IMR-90 (cell line): ENCODE measurements at regions not wholly inside any gene's neighbourhood (a gene's known extent, or its start where the extent isn't known, plus 50 kb on each side); places are given as distances from the start of the nearest gene placed in this dataset.

Source experiments
- ATAC-seq: fragments of 200-7000 bp; cut with Tn5 transposase; 2 replicates; pipeline ENCODE4 v1.9.1; 2020; ENCODE audit warnings: low read depth, mild to moderate bottlenecking, moderate library complexity
- BruUV-seq: library from RNA; stranded (reverse); fragments of 400-500 nt; replicated peaks from 2 replicates; lab custom pipeline; 2021; lab: Mats Ljungman, UMichigan
- CTCF ChIA-PET: fragments of 300-600 bp; formaldehyde crosslinking; extraction: SDS; loops from one replicate; lab custom pipeline; 2021; ENCODE audit warnings: antibody characterized with exemption; lab: Yijun Ruan, JAX
- POLR2A ChIA-PET: fragments of 300-600 bp; sonication (Branson Sonifier 250); formaldehyde crosslinking; loops from one replicate; lab custom pipeline; 2022; ENCODE audit warnings: antibody characterized with exemption; ENCODE audit not compliant: unreplicated experiment; lab: Charles Lee
- DNase-seq: peaks from one replicate; pipeline ENCODE4 v3.0.0; 2013
- H2AFZ ChIP-seq: replicated peaks from 2 replicates; pipeline ENCODE3; 2013; ENCODE audit warnings: low read length, mild to moderate bottlenecking; ENCODE audit not compliant: poor library complexity
- H2AK5ac ChIP-seq: 2 replicates; pipeline ENCODE4 v1.6.1; 2013; ENCODE audit warnings: low read depth, low read length, inconsistent platforms
- H2AK9ac ChIP-seq: replicated peaks from 2 replicates; pipeline ENCODE3; 2013; ENCODE audit warnings: mild to moderate bottlenecking, low read depth, low read length, moderate library complexity; ENCODE audit not compliant: poor library complexity
- H2BK120ac ChIP-seq: 2 replicates; pipeline ENCODE4 v1.6.1; 2013; ENCODE audit warnings: low read depth, low read length, inconsistent platforms
- H2BK15ac ChIP-seq: 3 replicates; pipeline ENCODE4 v1.6.1; 2013; ENCODE audit warnings: low read depth, low read length, inconsistent platforms
- H2BK20ac ChIP-seq: 2 replicates; pipeline ENCODE4 v1.6.1; 2013; ENCODE audit warnings: low read depth, mild to moderate bottlenecking, inconsistent platforms, low read length, moderate library complexity
- H2BK5ac ChIP-seq: 2 replicates; pipeline ENCODE4 v1.6.1; 2013; ENCODE audit warnings: mild to moderate bottlenecking, low read depth, low read length, inconsistent platforms; ENCODE audit not compliant: poor library complexity, severe bottlenecking
- H3K14ac ChIP-seq: replicated peaks from 2 replicates; pipeline ENCODE4 v1.6.1; 2013; ENCODE audit warnings: low read depth, low read length, inconsistent platforms
- H3K18ac ChIP-seq: 2 replicates; pipeline ENCODE4 v1.6.1; 2013; ENCODE audit warnings: low read depth, low read length, control low read depth
- H3K23ac ChIP-seq: 2 replicates; pipeline ENCODE4 v1.6.1; 2013; ENCODE audit warnings: low read depth, low read length, inconsistent platforms
- H3K27ac ChIP-seq: 2 replicates; pipeline ENCODE4 v1.5.1; 2013; ENCODE audit warnings: mild to moderate bottlenecking, control low read depth, low read length; ENCODE audit not compliant: insufficient read depth
- H3K27me3 ChIP-seq: 2 replicates; pipeline ENCODE4 v1.6.1; 2013; ENCODE audit warnings: low read length; ENCODE audit not compliant: control insufficient read depth, insufficient read depth
- H3K36me3 ChIP-seq: 2 replicates; pipeline ENCODE4 v1.6.1; 2013; ENCODE audit warnings: low read length, mixed read lengths; ENCODE audit not compliant: control insufficient read depth, insufficient read depth
- H3K4ac ChIP-seq: 2 replicates; pipeline ENCODE4 v1.6.1; 2013; ENCODE audit warnings: low read depth, low read length, inconsistent platforms
- H3K4me1 ChIP-seq: 2 replicates; pipeline ENCODE4 v1.6.1; 2013; ENCODE audit warnings: low read length, mixed read lengths; ENCODE audit not compliant: control insufficient read depth, insufficient read depth
- H3K4me2 ChIP-seq: 2 replicates; pipeline ENCODE4 v1.6.1; 2013; ENCODE audit warnings: low read depth, mild to moderate bottlenecking, control low read depth, low read length, moderate library complexity
- H3K4me3 ChIP-seq: 2 replicates; pipeline ENCODE4 v1.5.1; 2013; ENCODE audit warnings: low read depth, mild to moderate bottlenecking, control low read depth, low read length, moderate library complexity; ENCODE audit not compliant: insufficient read depth
- H3K56ac ChIP-seq: 2 replicates; pipeline ENCODE4 v1.6.1; 2013; ENCODE audit warnings: low read length, inconsistent platforms; ENCODE audit not compliant: insufficient read depth; ENCODE audit errors: extremely low read depth
- H3K79me1 ChIP-seq, 2 experiments: 2 replicates each; pipeline ENCODE4 v1.6.1; 2013; ENCODE audit warnings: low read length in 2 of 2, inconsistent platforms in 1 of 2, low read depth in 1 of 2
- H3K9ac ChIP-seq: 2 replicates; pipeline ENCODE4 v1.6.1; 2013; ENCODE audit warnings: low read depth, low read length, control low read depth
- H3K9me1 ChIP-seq: 2 replicates; pipeline ENCODE4 v1.6.1; 2013; ENCODE audit warnings: low read length, inconsistent platforms; ENCODE audit not compliant: insufficient read depth
- H3K9me3 ChIP-seq: 2 replicates; pipeline ENCODE4 v1.6.1; 2013; ENCODE audit warnings: low read length; ENCODE audit not compliant: control insufficient read depth, insufficient read depth
- H4K20me1 ChIP-seq: 2 replicates; pipeline ENCODE4 v1.6.1; 2013; ENCODE audit warnings: low read length, inconsistent platforms; ENCODE audit not compliant: insufficient read depth
- H4K5ac ChIP-seq: 2 replicates; pipeline ENCODE4 v1.6.1; 2013; ENCODE audit warnings: mild to moderate bottlenecking, low read depth, low read length, control low read depth
- H4K8ac ChIP-seq, 2 experiments: 2 replicates each; pipeline ENCODE4 v1.6.1; 2013; ENCODE audit warnings: low read depth in 2 of 2, low read length in 2 of 2, control low read depth in 1 of 2, inconsistent platforms in 1 of 2
- H4K91ac ChIP-seq: 2 replicates; pipeline ENCODE4 v1.6.1; 2013; ENCODE audit warnings: low read depth, low read length, inconsistent platforms; ENCODE audit not compliant: insufficient read depth
- CEBPB ChIP-seq: IDR thresholded peaks from 2 replicates; pipeline ENCODE4 v1.6.1; 2012; ENCODE audit warnings: low read depth, low read length, improper control_type of control experiment
- CHD1 ChIP-seq: IDR thresholded peaks from 2 replicates; pipeline ENCODE4 v1.6.1; 2012; ENCODE audit warnings: low read depth, low read length, improper control_type of control experiment
- FOS ChIP-seq: fragments of 150-350 bp; IDR thresholded peaks from 2 replicates; pipeline ENCODE4 v1.6.1; 2016; ENCODE audit warnings: low read depth, low read length
- MAFK ChIP-seq: IDR thresholded peaks from 2 replicates; pipeline ENCODE4 v1.6.1; 2012; ENCODE audit warnings: low read depth, low read length, improper control_type of control experiment
- MAZ ChIP-seq: IDR thresholded peaks from 2 replicates; pipeline ENCODE4 v1.6.1; 2012; ENCODE audit warnings: low read depth, mild to moderate bottlenecking, low read length, improper control_type of control experiment, moderate library complexity, borderline replicate concordance
- MXI1 ChIP-seq: IDR thresholded peaks from 2 replicates; pipeline ENCODE4 v1.6.1; 2012; ENCODE audit warnings: low read depth, mild to moderate bottlenecking, low read length, moderate library complexity, borderline replicate concordance
- NFE2L2 ChIP-seq: fragments of 150-350 bp; IDR thresholded peaks from 2 replicates; pipeline ENCODE4 v1.6.1; 2016; ENCODE audit warnings: low read depth, mild to moderate bottlenecking, low read length
- RCOR1 ChIP-seq: IDR thresholded peaks from 2 replicates; pipeline ENCODE4 v1.6.1; 2012; ENCODE audit warnings: mild to moderate bottlenecking, low read length, improper control_type of control experiment; ENCODE audit not compliant: insufficient replicate concordance
- SMC3 ChIP-seq: fragments of 150-350 bp; IDR thresholded peaks from 2 replicates; pipeline ENCODE4 v1.6.1; 2016; ENCODE audit warnings: low read depth, mild to moderate bottlenecking, antibody characterized with exemption, low read length, moderate library complexity
- WGBS, 2 experiments: methylation state at CpG; one replicate each; pipeline versions ENCODE4 v1.1.5 to v1.1.7; 2013; ENCODE audit warnings: missing lambda C conversion rate in 2 of 2; ENCODE audit not compliant: insufficient read length in 1 of 2; ENCODE audit errors: extremely low coverage in 2 of 2; 5-methylcytosine and 5-hydroxymethylcytosine counted together
- dilution Hi-C: fragments of 300-500 bp; cut with HindIII; formaldehyde crosslinking; loops from one replicate; pipeline ENCODE4 v1.14.3; 2018; ENCODE audit warnings: low sequenced_read_pairs; ENCODE audit not compliant: unreplicated experiment
- in situ Hi-C: fragments of 300-500 bp; cut with MboI; formaldehyde crosslinking; loops from 3 replicates; pipeline ENCODE4 v1.14.3; 2019; ENCODE audit warnings: low sequenced_read_pairs, inconsistent platforms, mixed read lengths
- intact Hi-C: fragments of 100-400 bp; cut with micrococcal nuclease; formaldehyde crosslinking; loops from 2 replicates; pipeline ENCODE4 v1.10.0; 2022
- TF ChIP-seq, protein P1 (sequence below): fragments of 150-350 bp; IDR thresholded peaks from 2 replicates; pipeline ENCODE4 v1.6.1; 2017; ENCODE audit warnings: mild to moderate bottlenecking, antibody characterized with exemption, low read length, low read depth
- TF ChIP-seq, protein P2 (sequence below): conservative IDR thresholded peaks from 2 replicates; pipeline ENCODE4 v1.5.1; 2012; ENCODE audit warnings: mild to moderate bottlenecking, low read depth, low read length, improper control_type of control experiment

GRCh38 chr5:23169660-23170416 lies 316.7 kb upstream of the CDH12 start:
- H4K20me1 ChIP-seq = no peaks in the 10 kb centered on the region
- H3K18ac ChIP-seq = no peak overlapping the region
- no peak overlapping the region for H3K27ac ChIP-seq
- H3K4ac ChIP-seq = no peak overlapping the region
- no peak overlapping the region for H2AK9ac ChIP-seq
- dilution Hi-C loops = no loop called here
- no peak overlapping the region for H4K91ac ChIP-seq
- peaks cover 7% of the 10 kb centered on the region; the same call in 1 of the 2 replicates for H3K9me3 ChIP-seq
- in situ Hi-C loops = no loop called here
- H3K79me1 ChIP-seq = no peaks in the 10 kb centered on the region
- no peak overlapping the region for H3K9ac ChIP-seq
- H3K9me1 ChIP-seq = no peaks in the 10 kb centered on the region
- no peak overlapping the region for H4K5ac ChIP-seq
- no peak overlapping the region for H3K4me2 ChIP-seq
- H2BK120ac ChIP-seq = no peak overlapping the region
- no peak overlapping the region for H2BK15ac ChIP-seq
- H3K36me3 ChIP-seq = no peaks in the 10 kb centered on the region
- no peak overlapping the region for H3K56ac ChIP-seq
- no peak overlapping the region for H2AK5ac ChIP-seq
- no peaks in the 10 kb centered on the region for H3K4me1 ChIP-seq
- no peak overlapping the region for H3K14ac ChIP-seq
- no peak overlapping the region for H3K23ac ChIP-seq
- DNase-seq (no peak), ATAC-seq (no peak)
- no peak overlapping the region for H2BK20ac ChIP-seq
- intact Hi-C loops = no loop called here
- BruUV-seq = no TSS peak
- ChIA-PET POLR2A (no interaction called here), CTCF (no interaction called here)
- H4K8ac ChIP-seq = no peak overlapping the region
- H3K27me3 ChIP-seq = no peaks in the 10 kb centered on the region
- no peak overlapping the region for H2AFZ ChIP-seq
- WGBS, 2 experiments = no CpG with 5 or more reads among the region's 7 CpGs
- TF ChIP-seq, protein P1, sequence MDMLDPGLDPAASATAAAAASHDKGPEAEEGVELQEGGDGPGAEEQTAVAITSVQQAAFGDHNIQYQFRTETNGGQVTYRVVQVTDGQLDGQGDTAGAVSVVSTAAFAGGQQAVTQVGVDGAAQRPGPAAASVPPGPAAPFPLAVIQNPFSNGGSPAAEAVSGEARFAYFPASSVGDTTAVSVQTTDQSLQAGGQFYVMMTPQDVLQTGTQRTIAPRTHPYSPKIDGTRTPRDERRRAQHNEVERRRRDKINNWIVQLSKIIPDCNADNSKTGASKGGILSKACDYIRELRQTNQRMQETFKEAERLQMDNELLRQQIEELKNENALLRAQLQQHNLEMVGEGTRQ = no peak
- TF ChIP-seq MAFK = no peak
- TF ChIP-seq FOS = no peak
- TF ChIP-seq MAZ = no peak
- TF ChIP-seq, protein P2, sequence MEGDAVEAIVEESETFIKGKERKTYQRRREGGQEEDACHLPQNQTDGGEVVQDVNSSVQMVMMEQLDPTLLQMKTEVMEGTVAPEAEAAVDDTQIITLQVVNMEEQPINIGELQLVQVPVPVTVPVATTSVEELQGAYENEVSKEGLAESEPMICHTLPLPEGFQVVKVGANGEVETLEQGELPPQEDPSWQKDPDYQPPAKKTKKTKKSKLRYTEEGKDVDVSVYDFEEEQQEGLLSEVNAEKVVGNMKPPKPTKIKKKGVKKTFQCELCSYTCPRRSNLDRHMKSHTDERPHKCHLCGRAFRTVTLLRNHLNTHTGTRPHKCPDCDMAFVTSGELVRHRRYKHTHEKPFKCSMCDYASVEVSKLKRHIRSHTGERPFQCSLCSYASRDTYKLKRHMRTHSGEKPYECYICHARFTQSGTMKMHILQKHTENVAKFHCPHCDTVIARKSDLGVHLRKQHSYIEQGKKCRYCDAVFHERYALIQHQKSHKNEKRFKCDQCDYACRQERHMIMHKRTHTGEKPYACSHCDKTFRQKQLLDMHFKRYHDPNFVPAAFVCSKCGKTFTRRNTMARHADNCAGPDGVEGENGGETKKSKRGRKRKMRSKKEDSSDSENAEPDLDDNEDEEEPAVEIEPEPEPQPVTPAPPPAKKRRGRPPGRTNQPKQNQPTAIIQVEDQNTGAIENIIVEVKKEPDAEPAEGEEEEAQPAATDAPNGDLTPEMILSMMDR = no peak
- no peak for TF ChIP-seq CHD1
- TF ChIP-seq CEBPB = no peak
- TF ChIP-seq MXI1 = no peak
- no peak for TF ChIP-seq SMC3
- TF ChIP-seq RCOR1 = no peak
- no peak for TF ChIP-seq NFE2L2
- no peak overlapping the region for H3K4me3 ChIP-seq
- no peak overlapping the region for H2BK5ac ChIP-seq
